Right lobe of liver (tissue), 4 donors: ENCODE measurements at regions not wholly inside any gene's neighbourhood (a gene's known extent, or its start where the extent isn't known, plus 50 kb on each side); places are given as distances from the start of the nearest gene placed in this dataset.

ENCODE experiments used
- POLR2A ChIP-seq: fragments of 450-650 bp; IDR thresholded peaks from one replicate; pipeline ENCODE4 v1.6.1; 2017; ENCODE audit warnings: antibody characterized with exemption, mild to moderate bottlenecking
- TF ChIP-seq, protein P1 (sequence below), 4 donors: fragments of 200-600 bp in 3 of 4; fragments of 450-650 bp in 1 of 4; IDR thresholded peaks; one replicate each; pipeline versions ENCODE4 v1.5.1 to v1.8.0; 2016 to 2022; ENCODE audit warnings: antibody characterized with exemption in 4 of 4, mild to moderate bottlenecking in 2 of 4
- donor health status: DM: no; HTN: no; CAD: no.
- donor health status: DM: no; HTN: no; CAD: no.
- donor health status: DM: no; HTN: yes; CAD: no.

DNA sequence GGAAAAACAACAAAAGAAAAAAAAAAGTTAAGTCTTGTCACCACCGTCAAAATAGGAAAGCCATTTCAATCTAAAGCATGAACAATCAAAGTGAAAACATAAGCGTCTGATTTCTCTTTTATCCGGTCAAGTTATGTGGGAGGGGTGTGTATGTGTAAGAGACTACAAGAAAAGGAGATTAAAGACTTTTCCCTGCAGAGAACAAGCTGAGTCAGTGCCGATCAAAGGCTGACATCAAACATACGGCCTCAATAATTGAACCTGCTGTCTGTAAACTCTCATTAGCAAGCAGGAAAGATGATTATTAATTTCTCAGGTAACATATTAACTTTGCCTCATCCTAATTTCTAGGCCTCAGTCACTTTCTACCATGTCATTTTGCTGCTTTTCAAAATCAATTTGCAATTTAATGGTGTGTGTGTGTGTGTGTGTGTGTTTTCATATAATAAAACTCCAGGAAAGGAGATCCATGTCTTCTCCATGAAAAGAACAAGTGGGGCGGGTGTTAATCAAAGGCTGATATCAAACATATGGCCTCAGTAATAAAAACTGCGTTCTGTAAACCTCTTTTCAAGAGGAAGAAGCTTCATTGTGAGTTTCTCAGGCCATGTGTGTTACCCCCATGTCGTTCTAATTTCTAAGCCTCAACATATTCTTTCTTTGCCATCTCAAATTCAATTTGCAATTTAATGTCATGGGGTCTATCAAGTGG lies 649.1 kb upstream of the SORCS1 start:
- TF ChIP-seq, protein P1, sequence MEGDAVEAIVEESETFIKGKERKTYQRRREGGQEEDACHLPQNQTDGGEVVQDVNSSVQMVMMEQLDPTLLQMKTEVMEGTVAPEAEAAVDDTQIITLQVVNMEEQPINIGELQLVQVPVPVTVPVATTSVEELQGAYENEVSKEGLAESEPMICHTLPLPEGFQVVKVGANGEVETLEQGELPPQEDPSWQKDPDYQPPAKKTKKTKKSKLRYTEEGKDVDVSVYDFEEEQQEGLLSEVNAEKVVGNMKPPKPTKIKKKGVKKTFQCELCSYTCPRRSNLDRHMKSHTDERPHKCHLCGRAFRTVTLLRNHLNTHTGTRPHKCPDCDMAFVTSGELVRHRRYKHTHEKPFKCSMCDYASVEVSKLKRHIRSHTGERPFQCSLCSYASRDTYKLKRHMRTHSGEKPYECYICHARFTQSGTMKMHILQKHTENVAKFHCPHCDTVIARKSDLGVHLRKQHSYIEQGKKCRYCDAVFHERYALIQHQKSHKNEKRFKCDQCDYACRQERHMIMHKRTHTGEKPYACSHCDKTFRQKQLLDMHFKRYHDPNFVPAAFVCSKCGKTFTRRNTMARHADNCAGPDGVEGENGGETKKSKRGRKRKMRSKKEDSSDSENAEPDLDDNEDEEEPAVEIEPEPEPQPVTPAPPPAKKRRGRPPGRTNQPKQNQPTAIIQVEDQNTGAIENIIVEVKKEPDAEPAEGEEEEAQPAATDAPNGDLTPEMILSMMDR (IDR thresholded peaks at IDR 0.05): no peak
- TF ChIP-seq POLR2A: no peak
